MG63 (cell line): ENCODE measurements at regions not wholly inside any gene's neighbourhood (a gene's known extent, or its start where the extent isn't known, plus 50 kb on each side); places are given as distances from the start of the nearest gene placed in this dataset.
"Not testable (repeated sequence)": the region's sequence is repeated elsewhere in the genome, so short reads cannot be mapped to it uniquely, and the experiment has no call there.

Experiments used
- DNase-seq: peaks from one replicate; pipeline ENCODE4 v3.0.0-alpha.2; 2020
- H3K27me3 ChIP-seq: fragments of 250-450 bp; sonication (Bioruptor Pico); 2 replicates; pipeline ENCODE4 v1.5.1; 2020; ENCODE audit warnings: mild to moderate bottlenecking, moderate library complexity
- H3K36me3 ChIP-seq: fragments of 250-450 bp; sonication (Bioruptor Pico); 2 replicates; pipeline ENCODE4 v1.5.1; 2020; ENCODE audit warnings: mild to moderate bottlenecking, moderate library complexity
- H3K4me3 ChIP-seq: fragments of 250-450 bp; sonication (Bioruptor Pico); 2 replicates; pipeline ENCODE4 v1.5.1; 2020; ENCODE audit warnings: mild to moderate bottlenecking, moderate library complexity
- H3K9me3 ChIP-seq: fragments of 250-450 bp; sonication (Bioruptor Pico); 2 replicates; pipeline ENCODE4 v1.5.1; 2020; ENCODE audit warnings: mild to moderate bottlenecking, moderate library complexity

- no peak overlapping the region for H3K4me3 ChIP-seq
- no peaks in the 10 kb centered on the region for H3K36me3 ChIP-seq
- no peaks in the 10 kb centered on the region; the same call in 1 of the 2 replicates for H3K27me3 ChIP-seq
- no peaks in the 10 kb centered on the region for H3K9me3 ChIP-seq
- no peak for DNase-seq
Measured at GRCh38 chr5:42059778-42060464, 134.8 kb downstream of the FBXO4 start.

DNA sequence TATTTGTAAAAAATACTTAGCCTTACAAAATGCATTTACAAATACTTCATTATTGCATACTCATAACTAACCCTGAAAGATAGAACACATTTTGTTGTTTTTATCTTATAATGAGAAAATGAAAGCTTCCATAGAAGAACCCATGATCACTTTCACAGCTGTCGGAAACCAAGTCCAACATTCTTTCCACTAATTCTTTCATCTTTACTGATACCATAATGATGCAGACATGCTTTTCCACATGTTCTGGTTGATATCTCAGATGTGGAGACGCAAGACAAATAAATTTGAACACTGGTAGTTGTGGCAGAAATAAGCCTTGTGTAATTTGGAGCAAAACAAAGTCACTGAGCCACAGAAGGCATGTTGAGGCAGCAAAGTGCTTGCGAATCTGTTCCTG, 136.0 kb downstream of the FBXO4 start:
- Histone ChIP-seq H3K27me3 (no peaks in the 10 kb centered on the region), H3K9me3 (no peaks in the 10 kb centered on the region), H3K36me3 (no peaks in the 10 kb centered on the region), H3K4me3 (no peak overlapping the region)
- DNase-seq, result no peak

GRCh38 chr5:42064821-42065220, 139.7 kb downstream of the FBXO4 start:
- no peak for DNase-seq
- Histone ChIP-seq H3K9me3 (no peaks in the 10 kb centered on the region), H3K27me3 (no peaks in the 10 kb centered on the region; the same call in 1 of the 2 replicates), H3K4me3 (no peak overlapping the region), H3K36me3 (no peaks in the 10 kb centered on the region)

GRCh38 chr5:42066131-42066530, 141.1 kb downstream of the FBXO4 start:
- Histone ChIP-seq H3K36me3 (no peaks in the 10 kb centered on the region), H3K9me3 (no peaks in the 10 kb centered on the region), H3K4me3 (no peak overlapping the region), H3K27me3 (no peaks in the 10 kb centered on the region; the same call in 1 of the 2 replicates)
- DNase-seq, result no peak

GRCh38 chr5:42074353-42074752, 149.3 kb downstream of the FBXO4 start:
- no peak for DNase-seq
- Histone ChIP-seq H3K36me3 (no peaks in the 10 kb centered on the region), H3K27me3 (no peaks in the 10 kb centered on the region; the same call in 1 of the 2 replicates), H3K4me3 (no peak overlapping the region), H3K9me3 (no peaks in the 10 kb centered on the region)

DNA sequence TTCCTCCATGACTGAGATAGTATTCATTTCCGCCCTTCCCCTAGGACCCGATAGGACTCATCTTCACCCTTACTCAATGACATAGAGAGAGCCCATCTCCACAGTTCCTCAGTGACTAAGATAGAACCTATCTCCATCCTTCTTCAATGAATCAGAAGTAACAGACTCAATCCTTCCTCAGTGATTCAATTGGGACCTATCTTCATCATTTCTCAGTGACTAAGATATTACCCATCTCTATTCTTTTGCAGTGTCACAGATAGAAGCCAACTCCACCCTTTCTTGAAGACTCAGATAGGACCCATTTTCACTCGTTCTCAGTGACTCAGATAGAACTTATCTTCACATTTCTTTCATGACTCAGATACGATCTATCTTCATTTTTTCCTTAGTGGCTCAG, 164.6 kb downstream of the FBXO4 start:
- Histone ChIP-seq H3K4me3 (no peak overlapping the region), H3K36me3 (no peaks in the 10 kb centered on the region), H3K27me3 (no peaks in the 10 kb centered on the region), H3K9me3 (no peaks in the 10 kb centered on the region)
- no peak for DNase-seq

DNA sequence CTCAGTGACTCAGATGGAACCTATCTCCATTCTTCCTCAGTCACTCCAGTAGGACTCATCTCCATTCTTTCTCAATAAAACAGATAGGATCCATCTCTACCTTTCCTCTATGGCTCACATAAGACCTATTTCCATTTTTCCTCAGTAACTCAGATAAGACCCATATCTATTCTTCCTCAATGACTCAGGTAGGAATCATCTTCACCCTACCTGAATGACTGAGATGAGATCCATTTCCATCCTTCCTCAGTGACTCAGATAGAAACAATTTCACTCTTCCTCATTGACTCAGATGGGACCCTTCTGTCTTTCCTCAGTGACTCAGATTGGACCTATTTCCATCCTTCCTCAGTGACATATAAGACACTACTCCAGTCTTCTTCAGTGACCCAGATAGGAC, 165.1 kb downstream of the FBXO4 start:
- DNase-seq, result no peak
- no peaks in the 10 kb centered on the region for H3K27me3 ChIP-seq
- no peaks in the 10 kb centered on the region for H3K9me3 ChIP-seq
- H3K4me3 ChIP-seq, result no peak overlapping the region
- no peaks in the 10 kb centered on the region for H3K36me3 ChIP-seq

GRCh38 chr5:42099846-42100245, 174.8 kb downstream of the FBXO4 start:
- not testable (repeated sequence) for H3K36me3 ChIP-seq, H3K9me3 ChIP-seq, H3K4me3 ChIP-seq, H3K27me3 ChIP-seq, DNase-seq

DNA sequence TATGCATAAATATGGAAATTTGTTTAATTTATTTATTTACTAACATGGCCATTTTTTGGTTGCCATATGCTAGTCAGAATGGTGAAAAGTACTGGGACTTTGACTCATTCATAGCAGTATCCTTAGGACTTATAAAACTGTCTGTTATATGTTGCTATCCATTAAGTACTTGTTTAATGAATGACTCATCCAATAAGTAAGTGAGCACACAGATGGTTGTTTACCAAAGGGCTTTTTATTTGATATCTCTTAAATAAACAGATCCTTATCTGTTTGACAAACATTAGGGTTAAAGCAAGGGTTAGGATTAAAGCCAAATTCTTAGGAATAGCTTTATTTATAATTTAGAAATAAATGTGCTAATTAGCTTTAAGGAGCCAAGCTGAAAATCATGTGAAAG, 183.4 kb downstream of the FBXO4 start:
- no peak for DNase-seq
- Histone ChIP-seq H3K4me3 (no peak overlapping the region), H3K27me3 (no peaks in the 10 kb centered on the region), H3K36me3 (no peaks in the 10 kb centered on the region), H3K9me3 (no peaks in the 10 kb centered on the region)

DNA sequence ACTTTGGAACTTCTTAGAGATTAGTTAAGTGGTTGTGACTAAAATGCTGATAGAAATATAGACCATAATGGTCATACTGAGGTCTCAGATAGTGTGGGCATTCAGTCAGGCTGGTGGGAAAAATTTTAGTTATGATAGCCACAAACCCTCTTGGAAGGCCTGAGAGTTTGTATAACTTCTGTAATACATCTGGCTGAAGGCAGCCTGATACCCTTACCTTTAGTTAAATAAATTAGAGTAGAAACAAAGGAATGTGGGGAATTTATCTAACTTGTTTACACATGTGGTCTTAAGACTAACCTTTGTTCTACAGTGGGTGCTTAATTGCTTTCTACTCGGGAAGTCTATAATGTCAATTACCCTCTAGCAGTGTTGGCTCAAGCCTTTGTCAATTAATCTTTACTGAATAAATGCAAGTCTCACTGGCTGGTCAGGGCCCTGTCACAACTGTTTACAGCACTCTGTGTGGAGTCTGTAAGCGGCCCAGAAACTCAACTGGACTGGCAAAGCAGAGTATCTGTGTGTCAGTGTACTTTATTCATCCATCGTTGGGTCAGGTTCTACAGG, 184.0 kb downstream of the FBXO4 start:
- no peak overlapping the region for H3K4me3 ChIP-seq
- no peaks in the 10 kb centered on the region for H3K36me3 ChIP-seq
- H3K9me3 ChIP-seq, result no peaks in the 10 kb centered on the region
- DNase-seq, result no peak
- no peaks in the 10 kb centered on the region for H3K27me3 ChIP-seq

DNA sequence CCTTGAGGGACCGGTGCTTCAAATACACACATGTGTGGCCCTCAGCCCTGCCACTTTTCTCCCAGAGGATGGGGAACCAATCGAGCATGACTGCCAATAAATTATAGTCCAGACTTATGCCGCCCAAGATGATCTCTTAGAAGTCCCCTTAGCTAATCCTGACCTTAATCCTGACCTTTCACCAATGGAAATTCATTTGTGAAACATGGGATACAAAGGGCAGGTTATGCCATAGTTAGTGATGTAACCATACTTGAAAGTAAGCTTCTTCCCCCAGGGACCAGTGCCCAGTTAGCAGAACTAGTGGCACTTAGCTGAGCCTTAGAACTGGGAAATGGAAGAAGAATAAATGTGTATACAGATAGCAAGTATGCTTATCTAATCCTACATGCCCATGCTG, 190.6 kb downstream of the FBXO4 start:
- H3K9me3 ChIP-seq, DNase-seq, H3K4me3 ChIP-seq, H3K27me3 ChIP-seq, H3K36me3 ChIP-seq: not testable (repeated sequence)

- Histone ChIP-seq H3K9me3 (no peaks in the 10 kb centered on the region), H3K36me3 (no peaks in the 10 kb centered on the region), H3K4me3 (no peak overlapping the region), H3K27me3 (no peaks in the 10 kb centered on the region)
- DNase-seq, result no peak
Measured at GRCh38 chr5:42120070-42120469, 195.0 kb downstream of the FBXO4 start.

GRCh38 chr5:42121401-42121800, 196.3 kb downstream of the FBXO4 start:
- Histone ChIP-seq H3K36me3 (no peaks in the 10 kb centered on the region), H3K4me3 (no peak overlapping the region), H3K9me3 (no peaks in the 10 kb centered on the region), H3K27me3 (no peaks in the 10 kb centered on the region)
- DNase-seq, result no peak

- no peaks in the 10 kb centered on the region for H3K27me3 ChIP-seq
- no peak overlapping the region for H3K4me3 ChIP-seq
- DNase-seq, result no peak
- H3K36me3 ChIP-seq, result no peaks in the 10 kb centered on the region
- H3K9me3 ChIP-seq, result no peaks in the 10 kb centered on the region
Measured at GRCh38 chr5:42131081-42131480, 206.0 kb downstream of the FBXO4 start.

DNA sequence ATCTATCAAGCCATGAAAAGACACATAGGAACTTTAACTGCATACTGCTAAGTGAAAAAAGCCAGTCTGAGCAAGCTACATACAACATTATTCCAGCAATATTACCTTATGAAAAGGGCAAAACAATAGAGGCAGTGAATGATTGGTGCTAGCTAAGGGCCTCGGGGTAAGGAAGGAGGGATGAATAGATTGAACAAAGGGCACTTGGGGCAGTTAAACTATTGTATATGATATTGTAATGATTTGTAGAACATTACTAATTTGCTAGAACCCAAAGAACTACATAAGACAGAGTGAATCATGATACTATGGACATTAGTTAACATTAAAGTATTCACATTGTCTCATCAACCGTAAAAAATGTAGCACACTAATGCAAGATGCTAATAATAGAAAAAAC, 218.3 kb downstream of the FBXO4 start:
- Histone ChIP-seq H3K36me3 (no peaks in the 10 kb centered on the region), H3K27me3 (no peaks in the 10 kb centered on the region), H3K9me3 (no peaks in the 10 kb centered on the region), H3K4me3 (no peak overlapping the region)
- DNase-seq, result no peak

DNA sequence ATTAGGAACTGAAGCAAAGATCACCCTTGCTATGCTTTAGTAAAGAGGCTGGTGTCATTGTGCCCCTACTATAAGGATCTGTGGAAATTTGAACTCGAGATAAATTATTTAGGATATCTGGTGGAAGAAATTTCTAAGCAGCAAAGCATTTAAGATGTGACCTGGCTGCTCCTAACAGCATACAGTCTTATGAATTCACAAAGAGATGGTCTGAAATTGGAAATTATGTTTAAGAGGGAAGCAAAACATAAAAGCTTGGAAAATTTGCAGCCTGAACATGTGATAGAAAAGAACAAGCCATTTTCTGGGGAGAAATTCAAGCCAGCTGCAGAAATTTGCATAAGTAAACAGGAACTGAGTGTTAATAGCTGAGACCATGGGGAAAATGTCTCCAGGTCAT, 223.7 kb downstream of the FBXO4 start:
- Histone ChIP-seq H3K36me3 (no peaks in the 10 kb centered on the region), H3K27me3 (no peaks in the 10 kb centered on the region), H3K9me3 (no peaks in the 10 kb centered on the region), H3K4me3 (no peak overlapping the region)
- no peak for DNase-seq

DNA sequence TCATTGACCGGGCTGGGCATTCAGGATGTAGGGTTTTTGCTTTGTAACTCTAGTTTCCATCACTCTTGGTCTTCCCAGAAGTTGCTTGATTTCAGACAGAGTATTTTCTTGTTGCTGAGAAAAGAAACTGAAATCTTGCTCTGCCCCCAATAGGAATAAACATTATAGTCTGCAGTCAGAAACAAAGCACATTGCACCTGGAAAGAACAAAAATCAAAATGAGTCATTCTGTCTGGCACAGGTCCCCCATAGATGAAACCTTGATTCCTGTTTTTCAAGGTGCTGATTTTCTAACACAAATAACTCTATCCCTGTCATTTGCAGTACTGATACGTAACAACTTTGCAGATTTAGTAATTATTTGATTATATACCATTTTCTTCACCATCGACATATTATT, 232.1 kb downstream of the FBXO4 start:
- Histone ChIP-seq H3K27me3 (no peaks in the 10 kb centered on the region), H3K9me3 (no peaks in the 10 kb centered on the region), H3K4me3 (no peak overlapping the region), H3K36me3 (no peaks in the 10 kb centered on the region)
- no peak for DNase-seq

- Histone ChIP-seq H3K4me3 (no peak overlapping the region), H3K27me3 (no peaks in the 10 kb centered on the region), H3K9me3 (no peaks in the 10 kb centered on the region), H3K36me3 (no peaks in the 10 kb centered on the region)
- DNase-seq, result no peak
Measured at GRCh38 chr5:42163083-42163482, 238.0 kb downstream of the FBXO4 start.
